HepG2 (cell line): ENCODE measurements at regions not wholly inside any gene's neighbourhood (a gene's known extent, or its start where the extent isn't known, plus 50 kb on each side); places are given as distances from the start of the nearest gene placed in this dataset.
A peak's percentile ranks its signal among the peaks of the same experiment; 100 is the strongest.

Source experiments
- CEBPG ChIP-seq: IDR thresholded peaks from 2 replicates; pipeline ENCODE4 v1.6.1; 2016
- DPF2 ChIP-seq: sonication (generic); formaldehyde crosslinking; IDR thresholded peaks from 2 replicates; pipeline ENCODE4 v1.4.0; 2020; ENCODE audit warnings: mild to moderate bottlenecking, low read depth, missing genetic modification reagents, borderline replicate concordance
- FOSL2 ChIP-seq: sonication (generic); formaldehyde crosslinking; IDR thresholded peaks from 2 replicates; pipeline ENCODE4 v1.4.0; 2020; ENCODE audit warnings: missing genetic modification reagents
- GATA4 ChIP-seq: sonication (generic); IDR thresholded peaks from 2 replicates; pipeline ENCODE4 v1.6.1; 2016; ENCODE audit warnings: antibody characterized with exemption, low read depth, borderline replicate concordance
- HBP1 ChIP-seq: IDR thresholded peaks from 2 replicates; pipeline ENCODE4 v1.6.1; 2016; ENCODE audit warnings: low read depth, control low read depth
- HDAC1 ChIP-seq: sonication (generic); formaldehyde crosslinking; IDR thresholded peaks from 2 replicates; pipeline ENCODE4 v1.5.1; 2020; ENCODE audit warnings: mild to moderate bottlenecking, missing genetic modification reagents
- JUN ChIP-seq: sonication (generic); formaldehyde crosslinking; IDR thresholded peaks from 2 replicates; pipeline ENCODE4 v1.4.0; 2020; ENCODE audit warnings: mild to moderate bottlenecking, missing genetic modification reagents
- MNT ChIP-seq: fragments of 450-650 bp; IDR thresholded peaks from 2 replicates; pipeline ENCODE4 v1.6.1; 2016
- PATZ1 ChIP-seq: sonication (generic); formaldehyde crosslinking; IDR thresholded peaks from 2 replicates; pipeline ENCODE4 v1.4.0; 2020; ENCODE audit warnings: missing genetic modification reagents
- PITX1 ChIP-seq: sonication (generic); formaldehyde crosslinking; IDR thresholded peaks from 2 replicates; pipeline ENCODE4 v1.5.1; 2020; ENCODE audit warnings: mild to moderate bottlenecking, missing genetic modification reagents
- PPARG ChIP-seq: conservative IDR thresholded peaks from 2 replicates; pipeline ENCODE4 v1.6.1; 2016; ENCODE audit warnings: missing biosample characterization, missing genetic modification reagents
- RXRA ChIP-seq: sonication (generic); formaldehyde crosslinking; IDR thresholded peaks from 2 replicates; pipeline ENCODE4 v1.5.1; 2020; ENCODE audit warnings: missing genetic modification reagents
- TGIF2 ChIP-seq: IDR thresholded peaks from 2 replicates; pipeline ENCODE4 v1.6.1; 2016; ENCODE audit warnings: control low read depth, missing compliant biosample characterization
- TOPORS ChIP-seq: sonication (generic); formaldehyde crosslinking; IDR thresholded peaks from 2 replicates; pipeline ENCODE4 v1.8.0; 2023; ENCODE audit warnings: mild to moderate bottlenecking, missing genetic modification reagents
- ZBTB33 ChIP-seq: sonication (generic); formaldehyde crosslinking; IDR thresholded peaks from 2 replicates; pipeline ENCODE4 v1.4.0; 2020; ENCODE audit warnings: missing genetic modification reagents
- ZNF256 ChIP-seq: sonication (generic); formaldehyde crosslinking; conservative IDR thresholded peaks from 2 replicates; pipeline ENCODE4 v1.4.0; 2020; ENCODE audit warnings: missing genetic modification reagents
- ZNF281 ChIP-seq: sonication (generic); formaldehyde crosslinking; IDR thresholded peaks from 2 replicates; pipeline ENCODE4 v1.4.0; 2020; ENCODE audit warnings: missing genetic modification reagents, borderline replicate concordance
- ZNF547 ChIP-seq: sonication (generic); formaldehyde crosslinking; IDR thresholded peaks from 2 replicates; pipeline ENCODE4 v1.5.1; 2020; ENCODE audit warnings: mild to moderate bottlenecking, missing genetic modification reagents
- ZNF580 ChIP-seq: IDR thresholded peaks from 2 replicates; pipeline ENCODE4 v1.6.1; 2016; ENCODE audit warnings: low read depth, borderline replicate concordance
- ZNF672 ChIP-seq: sonication (generic); formaldehyde crosslinking; IDR thresholded peaks from 2 replicates; pipeline ENCODE4 v1.8.1; 2022; ENCODE audit warnings: missing genetic modification reagents

- TF ChIP-seq PATZ1 (CRISPR knock-in tag) = peak; percentile 9; the same call in 1 of the 2 replicates
- TF ChIP-seq PPARG (CRISPR knock-in tag) = peak; percentile 88
- TF ChIP-seq MNT = no peak
- TF ChIP-seq DPF2 (CRISPR knock-in tag) = peak; percentile 58; the same call in 1 of the 2 replicates
- peak; percentile 49; the same call in 1 of the 2 replicates for TF ChIP-seq RXRA (CRISPR knock-in tag)
- 0 out of 2 replicates have a peak, but pooled peaks have one; percentile 46 for TF ChIP-seq TOPORS (CRISPR knock-in tag)
- TF ChIP-seq PITX1 (CRISPR knock-in tag) = no peak; the same call in 1 of the 2 replicates
- peak; percentile 82; the same call in 1 of the 2 replicates for TF ChIP-seq ZNF580 (CRISPR knock-in tag)
- peak; percentile 82 for TF ChIP-seq HDAC1
- no peak for TF ChIP-seq HBP1 (CRISPR knock-in tag)
- TF ChIP-seq CEBPG (CRISPR knock-in tag) = peak; percentile 59
- TF ChIP-seq FOSL2 (CRISPR knock-in tag) = peak; percentile 95
- no peak for TF ChIP-seq ZNF547 (CRISPR knock-in tag)
- no peak for TF ChIP-seq ZNF672 (CRISPR knock-in tag)
- peak; percentile 95 for TF ChIP-seq JUN (CRISPR knock-in tag)
- TF ChIP-seq ZNF256 (CRISPR knock-in tag) = no peak
- 0 out of 2 replicates have a peak, but pooled peaks have one; percentile 5 for TF ChIP-seq ZBTB33 (CRISPR knock-in tag)
- no peak for TF ChIP-seq TGIF2 (CRISPR knock-in tag)
- TF ChIP-seq ZNF281 (CRISPR knock-in tag) = no peak
- peak; percentile 81; the same call in 1 of the 2 replicates for TF ChIP-seq GATA4
Measured at GRCh38 chr6:157728183-157728881, 94.7 kb upstream of the SNX9 start (continued).
